SHP77 treated with DMSO at 0.1 percent for 48 hours (cell line): ENCODE measurements at regions not wholly inside any gene's neighbourhood (a gene's known extent, or its start where the extent isn't known, plus 50 kb on each side); places are given as distances from the start of the nearest gene placed in this dataset.

ENCODE experiments used
- DNase-seq: peaks from one replicate; lab custom pipeline; 2025; lab: John Stamatoyannopoulos, UW

DNA sequence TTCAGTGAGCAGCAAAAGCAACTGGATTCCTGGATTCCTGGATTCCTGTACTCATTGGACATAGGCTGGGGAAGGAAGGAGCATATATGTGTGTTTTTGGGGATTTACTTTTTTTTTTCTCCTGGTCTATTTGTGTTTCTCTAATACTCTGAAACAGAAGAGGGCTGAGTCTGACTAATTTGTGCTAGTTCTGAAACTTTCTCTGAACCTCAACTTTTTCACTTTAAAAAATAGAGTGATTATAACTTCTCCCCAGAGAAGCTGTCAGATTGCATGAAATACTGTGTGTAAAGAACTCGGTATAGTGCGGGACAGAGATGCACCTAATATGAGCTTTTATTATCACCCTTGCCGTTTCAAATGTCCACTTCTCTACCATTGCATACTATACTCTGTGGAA, 529.5 kb downstream of the TMTC2 start:
- DNase-seq = no peak

DNA sequence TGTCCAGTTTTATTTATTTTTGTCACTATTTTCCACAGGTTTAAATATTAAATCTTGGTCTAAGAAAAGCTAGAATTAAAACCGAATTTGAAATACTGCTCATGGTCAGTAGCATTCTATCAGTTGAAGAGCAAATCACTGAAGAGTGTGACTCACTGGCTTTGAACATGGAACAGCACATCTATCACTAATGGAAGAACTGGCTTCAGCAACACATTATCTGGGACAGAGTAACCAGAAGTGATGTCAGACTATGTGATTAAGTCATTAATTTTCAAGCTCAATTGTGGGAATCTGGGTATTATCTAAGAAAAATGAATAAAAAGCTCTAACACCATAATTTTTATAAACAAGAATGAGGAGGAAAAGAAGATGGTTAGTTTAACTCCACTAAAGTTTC, 527.5 kb downstream of the TMTC2 start:
- DNase-seq = no peak

DNA sequence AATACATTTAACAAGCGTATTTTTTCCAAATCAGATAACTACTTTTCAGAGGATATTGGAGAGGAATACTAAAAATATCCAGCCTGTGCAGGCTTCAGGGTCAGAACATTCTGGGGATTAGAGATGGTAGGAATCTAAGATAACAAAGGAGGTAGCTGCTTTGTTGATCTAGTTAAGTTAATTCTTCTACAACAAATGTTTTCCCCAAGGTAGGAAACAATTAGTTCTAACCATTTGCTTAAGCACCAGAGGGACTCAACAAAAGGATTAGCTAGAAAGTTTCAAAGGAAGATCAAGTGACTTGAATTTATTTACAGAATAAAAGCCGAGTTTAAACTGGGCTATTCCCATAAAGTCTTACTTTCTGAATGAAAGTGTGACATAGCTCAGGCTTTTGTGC, 524.2 kb downstream of the TMTC2 start:
- DNase-seq = no peak

DNA sequence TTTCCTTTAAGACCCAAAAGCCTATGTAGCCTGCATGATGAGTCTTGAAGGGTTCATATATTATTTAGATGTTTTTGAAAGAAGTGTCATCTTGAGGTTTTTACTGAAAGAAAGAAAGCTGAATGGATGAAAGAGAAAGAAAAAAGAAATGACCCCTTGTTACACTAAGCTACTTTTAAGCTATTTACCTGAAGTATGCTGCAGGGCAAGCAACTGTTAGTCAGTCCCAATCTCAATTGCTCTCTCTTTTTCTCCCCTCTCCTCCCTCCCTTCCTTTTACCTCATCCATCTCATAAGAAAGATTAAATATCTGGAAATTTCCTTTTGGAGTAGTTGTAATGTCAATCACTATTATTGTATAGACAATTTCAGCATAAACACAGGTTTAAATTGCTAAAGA, 512.4 kb downstream of the TMTC2 start:
- no peak for DNase-seq

DNA sequence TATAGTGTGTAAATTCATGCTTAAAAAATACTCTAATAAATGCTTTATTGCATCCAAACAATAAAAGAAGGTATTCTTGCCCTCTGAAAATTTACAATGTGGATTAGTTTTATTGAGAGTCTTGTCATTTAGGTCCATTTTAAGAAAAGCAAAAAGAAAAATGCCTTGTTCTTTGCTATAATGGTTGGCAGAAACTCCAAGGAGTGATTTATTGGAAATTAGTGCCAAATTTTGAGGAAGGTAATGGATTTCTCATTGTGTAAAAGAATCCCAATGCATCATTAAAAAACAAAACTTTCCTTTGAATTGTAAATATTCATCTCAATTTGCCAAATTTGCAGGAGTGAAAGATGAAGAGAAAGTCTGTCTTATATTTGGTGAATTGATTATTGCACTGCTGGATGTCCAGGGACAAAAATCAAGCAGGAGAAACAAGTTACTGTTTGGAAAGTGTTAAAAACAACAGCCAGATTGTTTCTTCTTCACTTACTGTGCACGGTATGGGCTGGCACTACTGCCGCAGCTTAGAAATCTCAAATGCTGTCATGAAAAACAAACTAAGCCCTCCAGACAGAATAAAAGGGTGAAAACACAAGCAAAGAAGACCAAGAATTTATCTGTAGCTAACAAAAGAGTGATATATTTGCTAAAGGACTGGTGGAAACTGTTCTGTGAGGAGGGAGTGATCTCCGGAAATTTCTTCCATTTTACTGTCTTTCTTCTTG, 511.7 kb downstream of the TMTC2 start:
- no peak for DNase-seq

DNA sequence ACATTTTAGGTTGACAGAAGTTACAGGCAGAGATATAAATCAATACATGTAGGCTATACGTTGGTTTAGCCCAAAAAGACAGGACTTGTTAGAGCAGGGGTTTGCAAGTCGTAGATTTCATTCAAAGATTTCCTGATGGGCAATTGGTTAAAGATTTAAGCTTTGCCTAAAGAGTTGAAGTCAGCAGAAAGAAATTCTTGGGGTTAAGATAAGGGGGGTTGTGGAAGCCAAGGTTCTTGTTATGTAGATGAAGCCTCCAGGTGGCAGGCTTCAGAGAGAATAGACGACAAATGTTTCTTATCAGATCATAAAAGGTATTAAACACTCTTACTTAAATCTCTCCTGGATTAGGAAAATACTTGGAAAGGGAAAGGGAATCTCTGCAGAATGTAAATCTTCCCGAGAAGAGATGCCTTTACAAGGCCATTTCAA, 510.8 kb downstream of the TMTC2 start:
- no peak for DNase-seq

DNA sequence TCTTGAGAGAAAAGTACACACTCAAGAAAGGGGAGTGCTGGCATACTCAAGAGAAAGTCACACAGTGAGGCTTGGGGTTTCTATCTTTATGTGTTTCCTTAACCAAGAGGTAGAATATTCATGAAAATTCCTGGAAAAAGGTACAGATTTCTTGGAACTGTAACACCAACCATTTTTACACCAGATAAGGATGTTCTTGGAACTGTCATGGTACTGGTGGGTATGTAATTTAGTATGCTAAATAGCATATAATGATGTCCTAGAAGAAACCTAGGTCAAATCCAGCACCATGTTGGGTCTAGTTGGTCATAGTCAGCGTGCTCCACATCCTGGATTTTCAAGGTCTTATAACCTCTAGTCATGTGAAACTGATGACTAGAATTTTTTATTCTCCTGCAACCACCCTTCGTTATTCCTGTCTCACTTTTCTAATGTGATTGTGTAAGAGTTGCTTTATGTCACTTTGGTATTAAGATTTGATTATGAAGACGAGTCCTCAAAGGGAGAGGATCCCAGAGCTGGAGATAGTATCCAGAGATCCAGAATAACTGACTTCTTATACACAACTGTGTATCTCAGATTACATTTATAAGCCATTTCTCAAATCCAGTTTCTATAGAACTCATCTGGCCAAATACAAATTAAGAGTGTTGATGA, 510.1 kb downstream of the TMTC2 start:
- DNase-seq = no peak

DNA sequence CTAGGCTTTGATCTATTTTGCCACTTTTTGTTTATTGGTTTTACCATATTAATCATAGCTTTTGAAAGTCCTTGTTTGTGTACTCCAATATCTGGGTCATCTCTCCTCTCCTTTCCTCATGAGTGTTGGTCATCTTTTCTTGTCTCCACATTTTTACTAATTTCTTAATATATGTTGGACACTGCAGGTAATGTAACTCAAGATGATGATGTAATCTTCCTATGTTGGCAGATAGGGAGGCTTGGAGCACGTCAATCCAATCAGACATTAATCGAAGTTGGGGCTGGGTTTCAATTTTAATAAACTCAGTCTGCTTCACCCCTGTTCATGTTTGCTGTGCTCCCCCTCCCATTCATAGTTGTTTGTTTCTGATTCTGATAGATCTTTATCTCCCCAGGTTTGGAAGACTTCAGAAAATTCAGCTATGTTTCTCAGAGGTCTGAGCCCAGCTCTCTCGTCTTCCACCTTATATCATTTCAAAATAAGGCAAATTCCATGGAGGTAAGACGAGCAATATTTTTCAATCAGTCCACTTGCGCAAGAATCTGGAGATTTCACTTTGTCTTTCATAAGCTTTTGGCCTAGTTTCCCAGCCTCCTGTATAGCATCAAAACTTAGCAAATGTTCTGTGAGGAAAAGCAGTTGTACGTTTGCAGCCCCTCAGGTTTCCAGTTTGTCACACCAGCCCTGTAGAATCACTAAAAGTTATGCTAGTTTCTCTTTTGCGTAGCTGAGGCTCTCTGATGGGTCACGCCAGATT, 504.1 kb downstream of the TMTC2 start:
- no peak for DNase-seq

DNA sequence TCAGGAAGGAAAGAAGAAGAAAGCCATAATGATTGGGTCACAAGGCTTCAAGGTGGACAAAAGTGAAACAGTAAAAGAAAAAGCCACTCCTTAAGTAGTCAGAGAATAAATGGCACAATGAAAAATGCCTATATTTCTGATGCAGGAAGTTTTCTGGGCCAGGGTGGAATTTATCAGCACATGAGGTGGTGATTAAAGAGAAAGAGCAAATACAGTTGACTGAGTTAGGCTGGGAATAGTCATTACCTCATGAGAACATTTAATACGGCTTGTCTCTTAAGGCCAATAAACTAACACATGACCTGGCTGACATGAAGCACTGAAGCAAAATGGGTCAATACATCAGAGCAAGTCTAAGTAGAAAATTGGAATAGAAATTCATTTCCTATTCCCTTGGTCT, 499.7 kb downstream of the TMTC2 start:
- no peak for DNase-seq

DNA sequence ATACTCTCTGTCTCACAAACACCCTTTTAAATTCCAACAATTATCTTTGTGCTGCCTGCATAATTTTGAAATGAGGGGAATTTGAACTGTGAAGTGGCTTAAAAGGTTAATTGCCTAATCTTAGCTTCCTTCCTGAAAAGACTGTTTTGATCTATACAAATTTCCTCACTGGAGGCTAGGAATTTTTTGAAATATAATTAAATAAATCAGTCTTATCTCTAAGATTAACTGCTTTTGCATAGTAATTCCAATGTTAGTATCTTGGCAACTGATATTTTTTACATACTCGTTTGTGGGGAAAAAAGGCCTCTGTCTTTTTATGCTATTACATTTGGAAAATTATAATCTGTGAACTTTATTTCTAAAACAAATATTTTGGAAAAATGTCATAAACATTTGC, 498.5 kb downstream of the TMTC2 start:
- DNase-seq = no peak
